ENCODE measurements at regions not wholly inside any gene's neighbourhood (a gene's known extent, or its start where the extent isn't known, plus 50 kb on each side); places are given as distances from the start of the nearest gene placed in this dataset.

DNA sequence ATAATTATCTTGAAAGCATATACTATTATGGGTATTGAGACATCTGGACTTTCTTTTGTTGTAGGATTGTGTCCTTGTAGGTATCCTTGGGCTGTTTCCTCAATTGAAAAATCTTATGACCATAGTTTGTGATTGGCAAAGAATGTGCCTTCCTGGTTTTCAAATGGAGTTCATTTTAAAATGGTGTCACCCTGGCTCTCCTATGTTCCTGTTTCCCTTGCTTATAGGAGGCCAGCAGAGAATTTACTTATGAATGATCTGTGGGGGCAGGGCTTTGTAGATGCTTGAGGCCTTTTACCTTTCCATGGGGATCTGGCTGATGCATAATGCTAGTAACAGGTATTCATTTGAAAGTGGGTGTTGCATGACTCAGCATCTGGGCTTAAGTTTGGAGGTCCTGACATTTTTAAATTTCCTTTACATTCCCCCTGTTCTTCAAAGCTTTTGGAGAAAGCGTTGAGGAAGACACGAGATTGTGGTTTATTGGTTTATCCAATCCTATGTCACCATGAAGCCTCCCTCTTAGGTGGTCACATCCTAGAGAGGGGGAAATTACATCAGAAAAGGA lies 135.0 kb upstream of the PROKR2 start:
- no peak overlapping the region for H3K27ac ChIP-seq (replicated peaks; ENCODE audit: low read length)
- H3K9me3 ChIP-seq (replicated peaks in 1 of 2; ENCODE audit: control insufficient read depth in 2 of 2, insufficient read depth in 1 of 2, low read depth in 1 of 2, low read length in 2 of 2), result no peaks in the 10 kb centered on the region
- DNase-seq (ENCODE audit: low spot score), result no peak
- no peak overlapping the region for H3K9ac ChIP-seq (ENCODE audit: low read depth, low read length, poor library complexity)
- H2BK12ac ChIP-seq (ENCODE audit: low read length), result no peak overlapping the region
- H4K8ac ChIP-seq (ENCODE audit: low read depth, low read length), result no peak overlapping the region
- H2AFZ ChIP-seq (ENCODE audit: low read length), result no peak overlapping the region
- no peak overlapping the region for H4K91ac ChIP-seq (ENCODE audit: low read depth, low read length, poor library complexity)
- H3K23ac ChIP-seq (ENCODE audit: low read depth, low read length, poor library complexity), result no peak overlapping the region
- no peak overlapping the region for H2BK15ac ChIP-seq (ENCODE audit: low read length)
- H3K18ac ChIP-seq (ENCODE audit: low read length), result no peak overlapping the region
- no CpG with 5 or more reads among the region's 2 CpGs for WGBS, 2 donors (ENCODE audit: extremely low coverage in 2 of 2, insufficient read length in 2 of 2, insufficient replicate concordance in 1 of 2)
- H3K4ac ChIP-seq (ENCODE audit: low read length), result no peak overlapping the region
- no peak overlapping the region for H2BK120ac ChIP-seq (ENCODE audit: low read depth, low read length)
- no peaks in the 10 kb centered on the region for H3K27me3 ChIP-seq (ENCODE audit: control insufficient read depth in 3 of 3, insufficient read depth in 3 of 3, low read depth in 1 of 3, low read length in 3 of 3)
- H3K79me1 ChIP-seq (ENCODE audit: low read depth, low read length), result no peaks in the 10 kb centered on the region
- no peak overlapping the region for H2AK5ac ChIP-seq (ENCODE audit: low read depth, low read length)
- H3K4me3 ChIP-seq (ENCODE audit: low read length in 2 of 2), result no peak overlapping the region
- H2BK5ac ChIP-seq (ENCODE audit: low read length), result no peak overlapping the region
- no peak overlapping the region for H3K14ac ChIP-seq (ENCODE audit: low read length)
- H3K36me3 ChIP-seq (replicated peaks in 1 of 2; ENCODE audit: control insufficient read depth in 2 of 2, insufficient read depth in 2 of 2, low read length in 2 of 2), result no peaks in the 10 kb centered on the region
- no peak overlapping the region for H3K4me2 ChIP-seq (ENCODE audit: insufficient read depth, low read length, poor library complexity, severe bottlenecking)
- no peaks in the 10 kb centered on the region for H3K4me1 ChIP-seq (ENCODE audit: control insufficient read depth in 2 of 2, insufficient read depth in 1 of 2, low read depth in 1 of 2, low read length in 2 of 2)

- no peak overlapping the region for H2BK120ac ChIP-seq (ENCODE audit: low read depth, low read length)
- no peak overlapping the region for H3K4me3 ChIP-seq (ENCODE audit: low read length in 2 of 2)
- H3K4me2 ChIP-seq (ENCODE audit: insufficient read depth, low read length, poor library complexity, severe bottlenecking), result no peak overlapping the region
- no peak overlapping the region for H4K91ac ChIP-seq (ENCODE audit: low read depth, low read length, poor library complexity)
- no peak overlapping the region for H3K23ac ChIP-seq (ENCODE audit: low read depth, low read length, poor library complexity)
- H3K4me1 ChIP-seq (ENCODE audit: control insufficient read depth in 2 of 2, insufficient read depth in 1 of 2, low read depth in 1 of 2, low read length in 2 of 2), result no peaks in the 10 kb centered on the region
- no peak overlapping the region for H2BK12ac ChIP-seq (ENCODE audit: low read length)
- no peak overlapping the region for H3K4ac ChIP-seq (ENCODE audit: low read length)
- WGBS, 2 donors (ENCODE audit: extremely low coverage in 2 of 2, insufficient read length in 2 of 2, insufficient replicate concordance in 1 of 2), result no CpG with 5 or more reads among the region's 10 CpGs
- H3K27me3 ChIP-seq (ENCODE audit: control insufficient read depth in 3 of 3, insufficient read depth in 3 of 3, low read depth in 1 of 3, low read length in 3 of 3), result peaks cover 0 to 4% (median 0%) of the 10 kb centered on the region in 3 experiments
- H3K79me1 ChIP-seq (ENCODE audit: low read depth, low read length), result no peaks in the 10 kb centered on the region
- no peak overlapping the region for H3K9ac ChIP-seq (ENCODE audit: low read depth, low read length, poor library complexity)
- no peak overlapping the region for H4K8ac ChIP-seq (ENCODE audit: low read depth, low read length)
- H2AFZ ChIP-seq (ENCODE audit: low read length), result no peak overlapping the region
- no peak overlapping the region for H3K14ac ChIP-seq (ENCODE audit: low read length)
- peak; percentile 62 for DNase-seq (ENCODE audit: low spot score)
- H2AK5ac ChIP-seq (ENCODE audit: low read depth, low read length), result no peak overlapping the region
- no peak overlapping the region for H3K18ac ChIP-seq (ENCODE audit: low read length)
- no peak overlapping the region for H3K27ac ChIP-seq (replicated peaks; ENCODE audit: low read length)
- peaks cover 0 to 1% of the 10 kb centered on the region in 2 donors for H3K9me3 ChIP-seq (replicated peaks in 1 of 2; ENCODE audit: control insufficient read depth in 2 of 2, insufficient read depth in 1 of 2, low read depth in 1 of 2, low read length in 2 of 2)
- H3K36me3 ChIP-seq (replicated peaks in 1 of 2; ENCODE audit: control insufficient read depth in 2 of 2, insufficient read depth in 2 of 2, low read length in 2 of 2), result no peaks in the 10 kb centered on the region
- no peak overlapping the region for H2BK5ac ChIP-seq (ENCODE audit: low read length)
- H2BK15ac ChIP-seq (ENCODE audit: low read length), result no peak overlapping the region
Measured at GRCh38 chr20:5448449-5449118, 131.8 kb upstream of the PROKR2 start.

DNA sequence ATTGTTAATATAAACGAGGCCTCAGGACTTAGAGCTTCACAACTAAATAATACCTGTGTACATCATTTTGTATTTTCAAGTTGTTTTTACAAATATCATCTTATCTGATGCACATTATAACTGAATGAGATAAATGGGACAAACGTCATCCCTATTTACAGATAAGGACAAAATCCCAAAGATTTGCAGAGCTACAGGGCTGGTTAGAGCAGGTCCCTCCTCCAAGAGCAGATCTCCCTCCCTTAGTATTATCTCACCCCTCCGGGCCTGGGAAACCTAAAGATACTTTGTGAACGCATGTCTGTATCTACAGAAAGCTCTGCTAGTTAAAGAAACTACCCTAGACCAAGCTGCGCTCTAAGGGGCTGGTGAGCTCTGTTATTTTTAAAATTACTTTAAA lies 130.4 kb upstream of the PROKR2 start:
- H3K27me3 ChIP-seq (ENCODE audit: control insufficient read depth in 3 of 3, insufficient read depth in 3 of 3, low read depth in 1 of 3, low read length in 3 of 3), result peaks cover 0 to 4% (median 0%) of the 10 kb centered on the region in 3 experiments
- no CpG with 5 or more reads among the region's 5 CpGs for WGBS, 2 donors (ENCODE audit: extremely low coverage in 2 of 2, insufficient read length in 2 of 2, insufficient replicate concordance in 1 of 2)
- no peak for DNase-seq (ENCODE audit: low spot score)
- no peak overlapping the region for H2AK5ac ChIP-seq (ENCODE audit: low read depth, low read length)
- H3K4me2 ChIP-seq (ENCODE audit: insufficient read depth, low read length, poor library complexity, severe bottlenecking), result no peak overlapping the region
- H2AFZ ChIP-seq (ENCODE audit: low read length), result no peak overlapping the region
- H4K8ac ChIP-seq (ENCODE audit: low read depth, low read length), result no peak overlapping the region
- no peaks in the 10 kb centered on the region for H3K79me1 ChIP-seq (ENCODE audit: low read depth, low read length)
- H3K4me1 ChIP-seq (ENCODE audit: control insufficient read depth in 2 of 2, insufficient read depth in 1 of 2, low read depth in 1 of 2, low read length in 2 of 2), result no peaks in the 10 kb centered on the region
- no peak overlapping the region for H4K91ac ChIP-seq (ENCODE audit: low read depth, low read length, poor library complexity)
- H2BK120ac ChIP-seq (ENCODE audit: low read depth, low read length), result no peak overlapping the region
- no peak overlapping the region for H3K18ac ChIP-seq (ENCODE audit: low read length)
- peaks cover 0 to 1% of the 10 kb centered on the region in 2 donors for H3K9me3 ChIP-seq (replicated peaks in 1 of 2; ENCODE audit: control insufficient read depth in 2 of 2, insufficient read depth in 1 of 2, low read depth in 1 of 2, low read length in 2 of 2)
- H2BK15ac ChIP-seq (ENCODE audit: low read length), result no peak overlapping the region
- H2BK12ac ChIP-seq (ENCODE audit: low read length), result no peak overlapping the region
- no peak overlapping the region for H3K4ac ChIP-seq (ENCODE audit: low read length)
- no peak overlapping the region for H3K9ac ChIP-seq (ENCODE audit: low read depth, low read length, poor library complexity)
- H2BK5ac ChIP-seq (ENCODE audit: low read length), result no peak overlapping the region
- no peak overlapping the region for H3K4me3 ChIP-seq (ENCODE audit: low read length in 2 of 2)
- no peak overlapping the region for H3K14ac ChIP-seq (ENCODE audit: low read length)
- H3K36me3 ChIP-seq (replicated peaks in 1 of 2; ENCODE audit: control insufficient read depth in 2 of 2, insufficient read depth in 2 of 2, low read length in 2 of 2), result no peaks in the 10 kb centered on the region
- H3K27ac ChIP-seq (replicated peaks; ENCODE audit: low read length), result no peak overlapping the region
- no peak overlapping the region for H3K23ac ChIP-seq (ENCODE audit: low read depth, low read length, poor library complexity)

GRCh38 chr20:5445611-5446010 lies 128.9 kb upstream of the PROKR2 start:
- no peaks in the 10 kb centered on the region for H3K36me3 ChIP-seq (replicated peaks in 1 of 2; ENCODE audit: control insufficient read depth in 2 of 2, insufficient read depth in 2 of 2, low read length in 2 of 2)
- no CpG with 5 or more reads among the region's 6 CpGs for WGBS, 2 donors (ENCODE audit: extremely low coverage in 2 of 2, insufficient read length in 2 of 2, insufficient replicate concordance in 1 of 2)
- no peak overlapping the region for H3K18ac ChIP-seq (ENCODE audit: low read length)
- H3K23ac ChIP-seq (ENCODE audit: low read depth, low read length, poor library complexity), result no peak overlapping the region
- H3K4me2 ChIP-seq (ENCODE audit: insufficient read depth, low read length, poor library complexity, severe bottlenecking), result no peak overlapping the region
- H3K9me3 ChIP-seq (replicated peaks in 1 of 2; ENCODE audit: control insufficient read depth in 2 of 2, insufficient read depth in 1 of 2, low read depth in 1 of 2, low read length in 2 of 2), result peaks cover 0 to 1% of the 10 kb centered on the region in 2 donors
- no peak overlapping the region for H3K14ac ChIP-seq (ENCODE audit: low read length)
- H3K4ac ChIP-seq (ENCODE audit: low read length), result no peak overlapping the region
- H3K9ac ChIP-seq (ENCODE audit: low read depth, low read length, poor library complexity), result no peak overlapping the region
- no peak overlapping the region for H3K4me3 ChIP-seq (ENCODE audit: low read length in 2 of 2)
- H3K27me3 ChIP-seq (ENCODE audit: control insufficient read depth in 3 of 3, insufficient read depth in 3 of 3, low read depth in 1 of 3, low read length in 3 of 3), result peaks cover 0 to 4% (median 0%) of the 10 kb centered on the region in 3 experiments
- H3K4me1 ChIP-seq (ENCODE audit: control insufficient read depth in 2 of 2, insufficient read depth in 1 of 2, low read depth in 1 of 2, low read length in 2 of 2), result no peaks in the 10 kb centered on the region
- no peak overlapping the region for H2AK5ac ChIP-seq (ENCODE audit: low read depth, low read length)
- H2BK12ac ChIP-seq (ENCODE audit: low read length), result no peak overlapping the region
- H4K91ac ChIP-seq (ENCODE audit: low read depth, low read length, poor library complexity), result no peak overlapping the region
- H3K27ac ChIP-seq (replicated peaks; ENCODE audit: low read length), result no peak overlapping the region
- H4K8ac ChIP-seq (ENCODE audit: low read depth, low read length), result no peak overlapping the region
- H2AFZ ChIP-seq (ENCODE audit: low read length), result no peak overlapping the region
- no peak overlapping the region for H2BK5ac ChIP-seq (ENCODE audit: low read length)
- no peak for DNase-seq (ENCODE audit: low spot score)
- no peak overlapping the region for H2BK120ac ChIP-seq (ENCODE audit: low read depth, low read length)
- H2BK15ac ChIP-seq (ENCODE audit: low read length), result no peak overlapping the region
- no peaks in the 10 kb centered on the region for H3K79me1 ChIP-seq (ENCODE audit: low read depth, low read length)
